DND-41 (cell line): ENCODE measurements at regions not wholly inside any gene's neighbourhood (a gene's known extent, or its start where the extent isn't known, plus 50 kb on each side); places are given as distances from the start of the nearest gene placed in this dataset.

Experiments
- CTCF ChIP-seq: IDR thresholded peaks from 2 replicates; pipeline ENCODE4 v1.5.1; 2012; ENCODE audit warnings: borderline replicate concordance, low read length, moderate library complexity, mild to moderate bottlenecking; ENCODE audit not compliant: poor library complexity, severe bottlenecking; ENCODE audit errors: extremely low read depth
- EZH2 ChIP-seq: IDR thresholded peaks from 3 replicates; pipeline ENCODE4 v1.6.1; 2012; ENCODE audit warnings: borderline replicate concordance, low read depth, mild to moderate bottlenecking, moderate library complexity, low read length, inconsistent platforms; ENCODE audit not compliant: severe bottlenecking

GRCh38 chr3:144415492-144415891, 443.9 kb downstream of the DIPK2A start:
- TF ChIP-seq EZH2 = no peak
- TF ChIP-seq CTCF = no peak
